SK-N-SH treated with all-trans-retinoic acid at 6 μM for 48 hours (cell line): ENCODE measurements at regions not wholly inside any gene's neighbourhood (a gene's known extent, or its start where the extent isn't known, plus 50 kb on each side); places are given as distances from the start of the nearest gene placed in this dataset.
"Not testable (repeated sequence)": the region's sequence is repeated elsewhere in the genome, so short reads cannot be mapped to it uniquely, and the experiment has no call there.

Experiments
- ATAC-seq: fragments of 200-7000 bp; cut with Tn5 transposase; 3 replicates; pipeline ENCODE4 v1.9.1; 2020; ENCODE audit warnings: mild to moderate bottlenecking, moderate library complexity

DNA sequence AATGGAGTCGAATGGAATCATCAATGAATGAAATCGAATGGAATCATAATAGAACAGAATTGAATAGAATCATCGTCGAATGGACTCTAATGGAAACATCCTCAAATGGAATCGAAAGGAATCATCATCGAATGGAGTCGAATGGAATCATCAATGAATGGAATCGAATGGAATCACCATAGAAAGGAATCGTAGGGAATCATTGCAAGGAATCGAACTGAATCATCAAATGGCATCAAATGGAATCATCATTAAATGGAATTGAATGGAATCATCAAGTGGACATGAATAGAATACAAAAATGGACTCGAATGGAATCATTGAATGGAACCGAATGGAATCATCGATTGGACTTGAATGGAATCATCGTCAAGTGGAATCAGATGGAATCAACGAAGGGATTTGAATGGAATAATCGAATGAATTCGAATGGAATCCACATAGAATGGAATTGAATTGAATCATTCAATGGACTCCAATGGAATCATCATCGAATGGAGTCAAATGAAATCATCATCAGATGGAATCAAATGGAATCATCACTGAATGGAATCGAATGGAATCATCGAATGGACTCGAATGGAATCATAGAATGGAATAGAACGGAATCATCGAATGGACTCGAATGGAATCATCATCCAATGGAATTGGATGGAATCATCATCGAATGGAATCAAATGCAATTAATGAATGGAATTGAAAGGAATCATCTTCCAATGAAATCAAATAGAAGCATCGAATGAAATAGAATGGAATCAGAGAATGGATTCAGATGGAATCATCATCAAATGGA lies 228.1 kb downstream of the SHCBP1 start:
- ATAC-seq: not testable (repeated sequence)

DNA sequence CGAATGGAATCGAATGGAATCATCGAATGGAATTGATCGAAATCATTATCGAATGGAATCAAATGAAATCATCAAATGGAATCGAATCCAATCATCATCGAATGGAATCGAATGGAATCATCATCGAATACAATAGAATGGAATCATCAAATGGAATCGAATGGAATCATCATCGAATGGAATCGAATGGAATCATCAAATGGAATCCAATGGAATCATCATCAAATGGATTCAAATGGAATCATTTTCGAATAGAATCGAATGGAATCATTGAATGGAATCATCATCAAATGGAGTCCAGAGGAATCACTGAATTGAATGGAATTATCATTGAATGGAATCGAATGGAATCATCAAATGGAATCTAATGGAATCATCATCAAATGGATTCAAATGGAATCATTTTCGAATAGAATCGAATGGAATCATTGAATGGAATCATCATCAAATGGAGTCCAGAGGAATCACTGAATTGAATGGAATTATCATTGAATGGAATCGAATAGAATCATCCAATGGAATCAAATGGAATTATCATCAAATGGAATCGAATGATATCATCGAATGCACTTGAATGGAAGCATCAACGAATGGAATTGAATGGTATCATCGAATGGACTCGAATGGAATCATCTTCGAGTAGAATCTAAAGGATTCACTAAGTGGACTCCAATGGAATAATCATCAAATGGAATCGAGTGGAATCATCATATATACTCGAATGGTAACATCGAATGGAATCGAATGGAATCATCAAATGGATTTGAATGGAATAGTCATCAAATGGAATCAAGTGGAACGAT lies 230.3 kb downstream of the SHCBP1 start:
- peak; percentile 1; the same call in 1 of the 3 replicates for ATAC-seq

DNA sequence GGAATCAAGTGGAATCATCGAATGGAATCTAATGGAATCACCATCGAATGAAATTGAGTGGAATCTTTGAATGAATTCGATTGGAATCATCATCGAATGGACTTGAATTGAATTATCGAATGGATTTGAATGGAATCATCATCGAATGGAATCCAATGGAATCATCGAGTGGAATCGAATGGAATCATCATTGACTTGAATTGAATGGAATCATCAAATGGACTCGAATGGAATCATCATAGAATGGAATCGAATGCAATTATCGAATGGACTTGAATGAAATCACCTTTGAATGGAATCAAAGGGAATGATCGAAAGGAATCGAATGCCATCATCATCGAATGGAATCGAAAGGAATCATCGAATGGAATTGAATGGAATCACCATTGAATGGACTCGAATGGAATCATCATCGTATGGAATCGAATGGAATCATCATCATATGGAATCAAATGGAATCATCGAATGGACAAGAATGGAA lies 231.6 kb downstream of the SHCBP1 start:
- ATAC-seq: not testable (repeated sequence)

DNA sequence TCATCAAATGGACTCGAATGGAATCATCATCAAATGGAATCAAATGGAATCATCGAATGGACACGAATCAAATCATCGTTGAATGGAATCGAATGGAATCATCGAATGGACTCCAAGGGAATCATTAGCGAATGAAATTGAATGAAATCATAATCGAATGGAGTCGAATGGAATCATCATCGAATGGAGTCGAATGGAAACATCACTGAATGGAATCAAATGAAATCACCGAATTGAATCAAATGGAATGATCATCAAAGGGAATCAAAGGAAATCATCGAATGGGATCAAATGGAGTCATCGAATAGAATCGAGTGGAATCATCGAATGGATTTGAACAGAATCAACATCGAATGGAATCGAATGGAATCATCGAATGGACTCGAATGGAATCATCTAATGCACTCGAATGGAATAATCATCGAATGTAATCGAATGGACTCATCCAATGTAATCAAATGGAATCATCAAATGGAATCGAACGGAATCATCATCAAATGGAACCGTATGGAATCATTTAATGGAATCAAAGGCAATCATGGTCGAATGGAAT lies 232.2 kb downstream of the SHCBP1 start:
- not testable (repeated sequence) for ATAC-seq

DNA sequence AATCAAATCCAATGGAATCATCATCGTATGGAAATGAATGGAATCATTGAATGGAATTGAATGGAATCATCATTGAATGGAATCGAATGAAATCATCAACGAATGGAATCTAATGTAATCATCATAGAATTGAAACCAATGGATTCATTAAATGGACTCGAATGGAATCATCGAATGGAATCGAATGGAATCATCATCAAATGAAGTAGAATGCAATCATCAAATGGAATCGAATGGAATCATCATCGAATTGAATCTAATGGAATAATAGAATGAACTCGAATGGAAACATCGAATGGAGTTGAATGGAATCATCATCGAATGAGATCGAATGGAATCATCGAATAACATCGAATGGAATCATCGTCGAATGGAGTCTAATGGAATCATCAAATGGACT lies 232.8 kb downstream of the SHCBP1 start:
- not testable (repeated sequence) for ATAC-seq

DNA sequence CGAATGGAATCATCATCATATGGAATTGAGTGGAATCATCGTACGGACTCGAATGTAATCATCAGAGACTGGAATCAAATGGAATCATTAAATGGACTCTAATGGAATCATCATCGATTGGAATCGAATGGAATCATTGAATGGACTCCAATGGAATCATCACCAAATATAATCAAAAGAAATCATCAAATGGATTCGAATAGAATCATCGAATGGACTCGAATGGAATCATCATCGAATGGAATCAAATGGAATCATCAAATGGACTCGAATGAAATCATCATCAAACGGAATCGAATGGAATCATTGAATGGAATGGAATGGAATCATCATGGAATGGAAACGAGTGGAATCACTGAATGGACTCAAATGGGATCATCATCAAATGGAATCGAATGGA lies 233.5 kb downstream of the SHCBP1 start:
- peak; percentile 2; the same call in 2 of the 3 replicates for ATAC-seq

DNA sequence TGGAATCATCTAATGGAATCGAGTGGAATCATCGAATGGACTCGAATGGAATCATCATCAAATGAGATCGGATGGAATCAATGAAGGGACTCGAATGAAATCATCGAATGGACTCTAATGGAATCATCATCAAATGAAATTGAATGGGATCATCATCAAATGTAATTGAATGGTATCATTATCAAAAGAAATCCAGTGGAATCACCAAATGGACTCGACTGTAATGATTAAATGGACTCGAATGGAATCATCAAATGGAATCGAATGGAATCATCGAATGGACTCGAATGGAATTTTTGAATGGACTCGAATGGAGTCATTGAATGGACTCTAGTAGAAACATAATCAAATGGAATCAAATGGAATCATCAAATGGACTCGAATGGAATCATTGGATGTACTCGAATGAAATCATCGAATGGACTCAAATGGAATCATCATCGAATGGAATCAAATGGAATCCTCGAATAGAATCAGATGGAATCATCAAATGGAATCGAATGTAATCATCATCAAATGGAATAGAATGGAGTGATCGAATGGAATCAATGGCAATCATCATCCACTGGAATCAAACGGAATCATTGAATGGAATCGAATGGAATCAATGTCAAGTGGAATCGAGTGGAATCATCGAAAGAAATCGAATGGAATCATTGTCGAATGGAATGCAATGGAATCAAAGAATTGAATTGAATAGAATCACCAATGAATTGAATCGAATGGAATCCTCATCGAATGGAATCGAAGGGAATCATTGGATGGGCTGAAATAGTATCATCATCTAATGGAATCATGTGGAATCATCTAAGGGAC lies 234.2 kb downstream of the SHCBP1 start:
- peak; percentile 9 for ATAC-seq

DNA sequence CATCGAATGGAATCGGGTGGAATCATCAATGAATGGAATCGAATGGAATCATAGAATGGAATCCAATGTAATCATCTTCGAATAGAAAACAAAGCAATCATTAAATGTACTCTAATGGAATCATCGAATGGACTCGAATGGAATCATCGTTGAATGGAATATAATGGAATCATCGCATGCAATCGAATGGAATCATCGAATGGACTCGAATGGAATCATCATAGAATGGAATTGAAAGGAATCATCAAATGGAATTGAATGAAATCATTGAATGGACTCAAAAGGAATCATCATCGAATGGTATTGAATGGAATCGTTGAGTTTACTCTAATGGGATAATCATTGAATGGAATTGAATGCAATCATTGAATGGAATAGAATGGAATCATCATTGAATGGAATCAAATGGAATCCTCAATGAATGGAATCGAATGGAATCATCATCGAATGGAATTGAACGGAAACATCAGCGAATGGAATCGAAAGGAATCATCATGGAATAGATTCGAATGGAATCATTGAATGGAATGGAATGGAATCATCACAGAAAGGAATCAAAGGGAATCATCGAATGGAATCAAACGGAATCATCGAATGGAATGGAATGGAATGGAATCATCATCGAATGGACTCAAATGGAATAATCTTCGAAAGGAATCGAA lies 234.9 kb downstream of the SHCBP1 start:
- ATAC-seq: not testable (repeated sequence)

DNA sequence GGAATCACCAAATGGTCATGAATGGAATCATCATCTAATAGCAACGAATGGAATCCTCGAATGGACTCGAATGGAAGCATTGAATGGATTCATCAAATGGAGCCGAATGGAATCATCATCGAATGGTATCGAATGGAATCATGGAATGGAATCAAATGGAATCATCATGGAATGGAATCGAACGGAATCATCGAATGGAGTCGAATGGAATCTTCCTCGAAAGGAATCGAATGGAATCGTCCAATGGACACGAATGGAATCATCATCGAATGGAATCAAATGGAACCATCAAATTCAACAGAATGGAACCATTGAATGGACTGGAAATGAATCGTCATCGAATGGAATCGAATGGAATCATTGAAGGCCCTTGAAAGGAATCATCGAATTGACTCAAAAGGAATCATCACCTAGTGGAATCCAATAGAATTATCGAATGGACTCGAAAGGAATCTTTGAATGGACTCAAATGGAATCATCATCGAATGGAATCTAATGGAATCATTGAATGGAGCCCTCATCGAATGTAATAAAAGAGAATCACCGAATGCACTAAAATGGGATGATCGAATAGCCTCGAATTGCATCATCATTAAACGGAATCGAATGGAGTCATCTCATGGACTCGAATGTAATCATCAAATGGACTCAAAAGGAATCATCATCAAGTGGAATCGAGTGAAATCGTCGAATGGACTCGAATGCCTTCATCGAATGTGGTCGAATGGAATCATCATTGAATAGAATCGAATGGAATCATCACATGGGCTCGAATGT lies 236.7 kb downstream of the SHCBP1 start:
- not testable (repeated sequence) for ATAC-seq

DNA sequence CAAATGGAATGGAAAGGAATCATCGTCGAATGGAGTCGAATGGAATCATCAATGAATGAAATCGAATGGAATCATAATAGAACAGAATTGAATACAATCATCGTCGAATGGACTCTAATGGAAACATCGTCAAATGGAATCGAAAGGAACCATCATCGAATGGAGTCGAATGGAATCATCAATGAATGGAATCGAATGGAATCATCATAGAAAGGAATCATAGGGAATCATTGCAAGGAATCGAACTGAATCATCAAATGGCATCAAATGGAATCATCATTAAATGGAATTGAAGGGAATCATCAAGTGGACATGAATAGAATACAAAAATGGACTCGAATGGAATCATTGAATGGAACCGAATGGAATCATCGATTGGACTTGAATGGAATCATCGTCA lies 237.6 kb downstream of the SHCBP1 start:
- ATAC-seq: not testable (repeated sequence)

DNA sequence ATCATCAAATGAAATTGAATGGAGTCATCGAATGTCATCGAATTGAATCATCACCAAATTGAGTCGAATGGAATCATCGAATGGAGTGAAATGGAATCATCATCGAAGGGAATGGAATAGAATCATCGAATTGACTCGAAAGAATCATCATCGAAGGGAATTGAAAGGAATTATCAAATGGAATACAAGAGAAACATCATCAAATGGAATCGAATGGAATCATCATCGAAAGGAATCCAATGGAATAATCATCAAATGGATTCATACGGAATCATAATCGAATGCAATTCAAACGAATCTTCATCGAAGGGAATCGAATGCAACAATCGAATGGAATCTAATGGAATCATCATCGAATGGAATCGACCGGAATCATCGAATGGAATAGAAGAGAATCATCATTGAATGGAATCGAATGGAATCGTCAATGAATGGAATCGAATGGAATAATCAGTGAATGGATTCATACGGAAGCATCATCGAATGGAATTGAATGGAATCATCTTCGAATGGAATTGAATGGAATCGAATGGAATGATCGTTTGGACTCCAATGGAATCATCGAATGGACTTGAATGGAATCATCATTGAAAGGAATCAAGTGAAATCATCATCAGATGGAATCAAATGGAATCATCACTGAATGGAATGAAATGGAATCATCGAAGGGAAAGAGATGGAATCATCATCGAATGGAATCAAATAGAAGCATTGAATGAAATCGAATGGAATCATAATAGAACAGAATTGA lies 238.2 kb downstream of the SHCBP1 start:
- not testable (repeated sequence) for ATAC-seq

DNA sequence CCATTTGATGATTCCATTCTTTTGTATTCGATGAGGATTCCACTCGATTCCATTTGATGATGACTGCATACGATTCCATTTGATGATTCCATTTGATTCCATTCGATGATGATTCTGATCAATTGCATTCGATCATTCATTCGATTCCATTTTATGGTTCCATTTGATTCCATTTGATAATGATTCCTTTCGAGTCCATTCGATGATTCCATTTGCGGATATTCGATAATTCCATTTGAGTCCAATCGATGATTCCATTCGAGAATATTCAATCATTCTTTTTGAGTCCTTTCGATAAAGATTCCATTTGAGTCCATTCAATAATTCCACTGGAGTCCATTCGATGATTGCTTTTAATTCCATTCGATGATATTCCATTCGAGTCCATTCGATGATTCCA lies 239.1 kb downstream of the SHCBP1 start:
- not testable (repeated sequence) for ATAC-seq

DNA sequence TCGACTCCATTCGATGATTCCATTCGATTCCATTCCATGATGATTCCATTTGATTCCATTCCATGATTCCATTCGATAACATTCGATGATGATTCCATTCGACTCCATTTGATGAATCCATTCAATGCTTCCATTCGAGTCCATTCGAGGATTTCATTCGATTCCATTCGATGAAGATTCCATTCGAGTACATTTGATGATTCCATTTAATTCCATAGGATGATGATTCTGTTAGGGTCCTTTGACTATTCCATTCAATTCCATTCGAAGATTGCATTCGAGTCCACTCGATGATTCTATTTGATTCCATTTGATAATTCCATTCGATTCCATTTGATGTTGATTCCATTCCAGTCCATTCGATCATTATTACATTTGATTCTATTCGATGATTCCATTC lies 239.8 kb downstream of the SHCBP1 start:
- not testable (repeated sequence) for ATAC-seq
